Activated T-cell treated with anti-CD3 and anti-CD28 coated beads, Interleukin-2, amount 50 U/mL, for 48 hours (primary cell): ENCODE measurements at regions not wholly inside any gene's neighbourhood (a gene's known extent, or its start where the extent isn't known, plus 50 kb on each side); places are given as distances from the start of the nearest gene placed in this dataset.
"Not testable (repeated sequence)": the region's sequence is repeated elsewhere in the genome, so short reads cannot be mapped to it uniquely, and the experiment has no call there.

ENCODE experiments used
- DNase-seq, 2 experiments: peaks; one replicate each; pipeline ENCODE4 v3.0.0-alpha.2; 2020

DNA sequence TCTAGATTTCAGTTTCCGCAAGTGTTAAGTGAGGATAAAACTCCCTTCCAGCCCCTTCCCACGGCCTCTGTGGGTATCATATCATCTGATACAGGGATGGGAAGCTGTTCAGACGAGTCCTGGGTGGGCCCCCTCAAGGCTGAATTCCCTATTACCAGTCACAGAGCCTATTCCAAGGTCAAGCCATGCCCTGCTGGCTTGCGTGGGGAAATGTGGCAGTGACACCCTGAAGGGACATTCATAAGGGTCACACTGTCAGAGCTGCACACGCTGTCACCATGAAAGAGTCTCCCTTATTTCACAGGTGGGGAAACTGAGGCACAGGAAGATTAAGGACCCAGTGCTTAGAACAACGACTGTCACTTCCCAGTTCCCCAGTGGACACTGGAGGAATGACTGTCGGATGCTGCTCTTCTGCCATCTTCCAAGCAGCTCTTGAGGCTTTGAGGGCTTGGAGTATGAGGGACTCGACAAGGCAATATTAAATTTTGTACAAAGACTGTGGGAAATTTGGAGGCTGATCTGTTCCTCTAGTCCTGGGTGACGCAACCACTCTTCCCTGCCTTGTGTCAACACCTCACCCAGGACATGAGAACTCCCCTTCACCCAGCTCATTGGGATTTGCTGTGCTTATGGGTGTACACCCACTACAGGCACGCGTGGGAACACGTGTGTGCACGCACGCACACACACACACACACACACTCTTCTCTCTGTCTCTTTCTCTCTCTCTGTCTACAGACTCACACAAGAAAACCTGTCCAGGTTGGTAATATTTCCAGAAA, 386.0 kb downstream of the RPS24 start:
- DNase-seq, result no peak

DNA sequence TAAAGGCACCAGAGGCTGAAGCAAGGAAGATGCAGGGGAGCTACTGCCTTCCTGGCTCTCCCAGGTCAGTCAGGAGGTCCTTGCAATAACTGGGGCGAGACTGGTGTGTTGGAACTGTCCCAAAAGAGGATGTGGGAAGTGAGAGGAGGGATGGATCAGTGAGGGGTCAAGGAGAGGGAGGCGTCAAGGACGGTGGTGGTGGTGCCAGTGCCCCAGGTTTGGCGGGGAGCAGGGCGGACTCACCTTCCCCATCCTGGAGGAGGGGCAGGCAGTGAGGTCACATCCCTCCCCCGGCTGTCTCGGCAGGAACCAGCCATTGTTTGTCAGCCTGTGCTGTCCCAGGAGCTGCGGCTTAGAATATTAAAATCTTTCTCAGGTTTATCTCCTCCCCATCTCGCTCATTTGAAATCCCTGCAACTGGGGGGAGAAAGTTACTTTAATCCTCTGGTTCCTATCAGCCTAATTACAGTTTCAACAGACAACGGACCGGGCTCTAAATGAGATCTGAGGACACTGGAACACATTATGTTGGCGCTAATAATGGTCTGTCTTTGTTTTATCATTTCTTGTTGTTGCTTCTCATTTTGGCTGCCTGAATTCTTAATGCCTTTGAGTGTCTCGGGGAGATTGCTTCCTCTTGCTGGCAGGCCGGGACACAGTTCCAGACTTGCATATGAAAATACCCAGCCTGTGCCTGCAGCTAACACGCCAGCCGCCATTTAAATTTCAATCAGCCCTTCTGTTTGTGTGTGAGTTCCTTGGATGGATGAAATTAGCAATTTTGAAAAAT, 387.5 kb downstream of the RPS24 start:
- no peak for DNase-seq

DNA sequence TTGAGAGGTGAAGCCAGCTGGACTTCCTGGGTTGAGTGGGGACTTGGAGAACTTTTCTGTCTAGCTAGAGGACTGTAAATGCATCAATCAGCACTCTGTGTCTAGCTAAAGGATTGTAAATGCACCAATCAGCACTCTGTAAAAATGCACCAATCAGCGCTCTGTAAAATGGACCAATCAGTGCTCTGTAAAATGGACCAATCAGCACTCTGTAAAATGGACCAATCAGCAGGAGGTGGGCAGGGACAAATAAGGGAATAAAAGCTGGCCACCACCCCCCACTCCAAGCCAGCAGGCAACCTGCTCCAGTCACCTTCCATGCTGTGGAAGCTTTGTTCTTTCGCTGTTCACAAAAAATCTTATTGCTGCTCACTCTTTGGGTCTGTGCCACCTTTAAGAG, 390.4 kb downstream of the RPS24 start:
- not testable (repeated sequence) for DNase-seq

DNA sequence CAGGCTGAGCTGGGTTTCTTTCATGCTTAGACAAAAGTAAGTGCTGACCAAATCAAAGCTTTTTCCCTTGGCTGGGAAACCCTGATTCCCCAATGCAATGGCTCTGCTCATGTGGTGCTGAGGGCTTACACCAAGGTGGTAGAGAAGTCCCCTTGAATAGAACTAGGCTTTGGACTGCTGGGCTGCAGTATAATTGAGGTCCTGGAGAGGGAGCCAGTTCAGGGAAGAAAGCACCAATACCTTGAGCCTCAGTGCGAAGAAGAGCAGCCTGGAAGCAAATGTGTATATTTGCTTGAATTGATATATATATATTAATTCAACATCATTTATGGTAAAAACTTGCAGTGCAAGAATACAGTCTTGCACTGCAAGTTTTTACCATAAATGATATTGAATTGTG, 391.1 kb downstream of the RPS24 start:
- no peak for DNase-seq

DNA sequence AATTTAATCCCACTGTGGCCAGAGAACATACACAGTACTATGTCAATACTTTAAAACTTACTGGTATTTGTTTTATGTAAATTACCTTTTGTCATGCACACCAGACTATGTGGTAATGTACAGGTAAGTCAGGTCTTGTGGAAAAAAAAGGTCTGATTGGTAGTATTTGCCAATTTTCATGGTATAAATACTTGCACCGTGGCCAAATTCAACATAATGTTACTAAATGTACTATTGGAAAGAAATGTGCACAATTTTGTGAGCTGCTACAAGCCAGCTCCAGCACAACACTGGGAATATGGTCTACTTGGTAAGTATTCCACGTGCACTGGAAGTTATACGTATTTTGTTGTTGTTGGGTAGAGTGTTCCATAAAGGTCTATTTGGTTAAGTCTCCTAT, 392.5 kb downstream of the RPS24 start:
- no peak for DNase-seq

DNA sequence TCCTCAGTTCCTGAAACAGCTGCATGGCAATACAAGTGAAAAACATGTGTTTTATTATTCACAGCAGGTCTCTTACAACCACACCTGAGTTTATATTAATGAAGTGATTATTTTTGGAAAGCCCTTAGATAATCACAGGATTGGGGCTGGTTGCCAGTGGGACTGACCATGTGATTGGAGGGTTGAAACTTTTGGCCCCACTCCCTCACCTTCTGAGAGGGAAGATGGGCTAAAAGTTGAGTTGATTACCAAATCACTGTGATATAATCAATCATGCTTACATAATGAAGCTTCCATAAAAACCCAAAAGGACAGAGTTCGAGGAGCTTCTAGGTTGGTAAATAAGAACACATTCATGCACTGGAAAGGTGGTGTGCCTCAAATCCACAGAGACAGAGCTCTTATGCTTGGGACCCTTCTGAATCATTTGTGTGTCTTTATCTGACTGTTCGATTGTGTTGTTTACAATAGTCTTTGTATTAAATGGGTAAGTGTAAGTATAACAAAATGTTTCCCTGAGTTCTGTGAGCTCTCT, 393.9 kb downstream of the RPS24 start:
- DNase-seq, result no peak

DNA sequence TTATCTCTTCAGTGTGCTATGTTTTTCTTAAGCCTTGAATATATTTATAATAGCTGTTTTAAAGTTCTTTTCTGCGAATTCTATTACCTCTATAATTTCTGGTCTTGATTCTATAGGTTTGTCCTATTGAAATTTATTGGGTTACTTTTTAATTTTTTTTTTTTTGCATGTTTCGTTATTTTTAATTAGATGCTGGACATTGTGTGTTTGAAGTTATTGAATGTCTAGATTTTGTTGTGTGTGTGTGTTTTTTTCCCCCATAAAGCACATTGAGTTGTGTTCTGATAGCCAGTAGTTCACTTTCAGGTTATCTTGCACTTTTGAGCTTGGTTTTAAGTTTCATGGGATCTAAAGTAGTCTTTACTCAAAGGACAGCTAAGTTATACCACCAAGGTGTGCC, 394.9 kb downstream of the RPS24 start:
- DNase-seq, result no peak

DNA sequence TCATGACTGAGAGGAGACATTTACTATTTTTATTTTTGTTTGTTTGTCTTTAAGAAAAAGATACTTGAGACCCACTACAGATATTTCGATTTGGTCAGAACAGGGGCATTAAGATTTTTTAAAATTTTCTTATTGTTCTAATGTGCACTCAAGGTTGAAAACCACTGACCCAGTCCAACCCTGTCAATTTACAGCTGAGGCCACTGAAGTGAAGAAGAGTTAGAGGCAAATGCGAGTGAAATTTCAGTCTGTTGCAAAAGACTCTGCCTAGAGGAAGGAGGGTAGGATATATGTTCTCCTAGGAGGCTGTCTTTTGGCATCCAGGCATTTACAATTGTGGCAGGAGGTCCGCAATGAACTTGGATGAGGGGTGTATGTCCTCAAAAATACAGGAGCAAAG, 396.3 kb downstream of the RPS24 start:
- DNase-seq, result no peak

DNA sequence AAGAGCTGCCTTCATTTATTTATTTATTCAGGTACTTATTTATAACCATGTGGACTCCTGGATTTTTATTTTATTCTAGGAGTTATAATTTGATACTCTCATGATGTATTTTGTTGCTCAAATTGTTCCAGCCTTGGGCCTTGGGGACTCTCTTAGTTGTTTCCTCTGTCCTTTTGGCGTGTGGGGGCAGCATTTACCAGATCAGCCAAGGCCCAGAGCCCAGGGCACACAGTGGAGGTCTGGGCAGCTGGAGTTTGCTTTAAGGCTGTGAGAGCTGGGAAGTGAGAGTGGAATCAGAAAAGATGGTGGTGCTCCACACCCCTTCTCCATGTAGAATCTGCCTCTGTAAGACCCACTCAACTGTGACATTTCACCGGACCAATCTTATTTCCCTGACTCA, 398.9 kb downstream of the RPS24 start:
- no peak for DNase-seq

DNA sequence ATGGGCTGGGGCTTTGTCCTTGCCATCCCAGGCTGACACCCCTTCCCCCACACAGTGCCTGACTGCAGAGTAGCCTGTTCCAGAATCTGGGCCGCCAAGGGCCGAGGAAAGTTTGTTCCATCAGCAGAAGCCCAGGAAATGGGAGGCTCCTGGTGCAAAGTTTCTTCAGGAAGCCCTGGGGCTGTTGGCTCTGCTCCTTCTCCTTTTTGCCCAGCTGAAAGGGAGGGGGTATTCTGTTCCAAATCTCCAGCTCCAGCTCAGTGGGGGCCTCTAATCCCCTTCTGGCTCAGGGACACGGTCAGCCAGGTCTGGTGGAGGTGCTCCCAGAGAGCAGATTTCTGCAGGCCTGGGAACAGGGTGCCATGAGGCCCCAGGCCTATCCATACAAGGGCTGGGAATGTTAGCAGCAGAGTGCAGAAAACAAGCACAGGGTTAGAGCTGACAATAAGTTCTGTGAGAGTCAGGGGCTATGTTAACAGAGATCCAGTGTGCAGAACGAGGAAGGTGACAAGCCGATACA, 399.5 kb downstream of the RPS24 start:
- DNase-seq, result no peak

DNA sequence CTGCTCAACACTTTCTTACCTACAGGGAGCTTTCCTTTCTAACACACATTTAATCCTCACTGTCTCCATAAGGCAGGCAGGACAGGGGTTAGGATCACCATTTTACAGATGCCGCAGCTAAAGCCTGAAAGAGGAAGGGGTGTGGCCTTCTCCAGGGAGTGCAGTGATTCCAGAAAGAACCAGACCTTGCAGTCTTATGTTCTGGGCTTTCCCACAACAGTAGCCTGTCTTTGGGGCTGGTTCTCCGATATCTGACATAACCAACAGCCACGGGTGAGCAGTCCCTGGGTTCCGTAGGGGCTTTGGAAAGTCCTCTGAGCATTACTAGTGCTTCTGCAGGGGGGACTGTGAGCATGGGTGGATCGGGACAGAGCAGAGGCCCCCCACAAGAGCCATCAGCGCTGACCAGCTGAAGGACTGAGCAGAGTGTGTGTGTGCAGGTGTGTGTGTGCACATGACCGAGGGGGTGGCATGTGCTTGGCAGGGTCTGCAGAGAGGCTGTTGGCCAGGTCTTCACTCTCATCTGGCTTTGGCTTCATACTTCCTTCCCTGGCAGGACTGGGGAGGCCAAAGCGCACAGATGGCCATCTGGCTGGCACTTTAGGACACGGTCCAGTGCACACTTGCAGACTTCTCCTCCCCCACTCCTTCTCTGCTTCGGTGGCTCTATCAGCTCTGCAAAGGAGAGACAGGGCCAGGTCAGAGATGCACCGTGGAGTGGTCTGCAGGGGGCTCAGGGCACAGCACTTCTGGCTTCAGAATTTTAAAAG, 400.3 kb downstream of the RPS24 start:
- DNase-seq, result no peak

DNA sequence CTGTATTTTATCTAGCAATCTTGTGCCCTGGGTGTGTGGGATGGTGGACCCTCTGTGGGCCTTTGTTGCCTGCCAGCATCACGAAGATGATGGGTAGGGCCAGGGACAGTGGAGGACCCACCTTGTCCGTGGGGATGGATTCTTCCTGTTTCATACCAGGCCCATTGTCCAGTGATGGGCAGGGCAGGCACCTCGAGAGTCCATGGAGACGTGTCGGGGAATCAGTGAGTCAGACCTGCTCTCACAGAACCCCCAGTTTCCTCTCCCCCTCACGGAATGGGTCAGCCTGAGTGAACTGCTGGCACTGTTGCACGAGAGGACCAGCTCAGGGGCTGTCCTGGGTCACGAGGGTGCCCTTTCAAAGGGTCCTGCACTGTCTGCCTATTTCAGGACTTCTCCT, 401.2 kb downstream of the RPS24 start:
- no peak for DNase-seq

DNA sequence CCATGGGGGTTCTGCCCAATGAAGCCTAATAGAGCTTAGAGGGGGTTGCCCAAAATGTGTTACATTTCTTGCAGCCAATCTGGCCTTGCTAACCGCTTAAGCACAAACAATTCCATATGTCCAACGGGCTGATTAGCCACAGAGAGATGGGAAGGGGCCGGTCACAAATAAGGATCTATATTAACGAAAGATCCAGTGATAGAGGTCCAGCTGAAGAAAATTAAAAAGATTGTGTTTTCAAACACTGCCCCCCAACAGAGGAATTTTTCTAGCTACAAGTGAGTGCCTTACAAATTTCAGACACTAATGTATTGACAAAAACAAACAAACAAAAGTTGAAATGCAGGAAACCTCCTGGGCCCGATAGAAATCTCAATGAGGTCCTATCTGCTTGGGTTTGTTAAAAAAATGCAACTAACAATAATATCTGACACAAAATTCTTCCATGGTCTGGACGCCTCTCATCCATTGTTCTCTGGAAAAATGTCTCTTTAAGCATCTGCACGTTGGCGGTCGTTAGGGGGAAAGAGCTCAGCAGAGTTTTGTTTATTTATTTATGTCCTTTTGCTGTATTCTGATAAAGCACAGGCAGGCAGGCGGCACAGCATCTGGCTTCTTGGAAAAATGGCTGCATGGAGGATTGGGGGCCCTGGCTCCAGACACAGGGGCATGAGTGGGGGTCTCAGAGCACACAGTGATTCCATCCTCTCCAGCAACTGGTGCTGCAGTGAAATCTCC, 402.0 kb downstream of the RPS24 start:
- DNase-seq, result no peak

DNA sequence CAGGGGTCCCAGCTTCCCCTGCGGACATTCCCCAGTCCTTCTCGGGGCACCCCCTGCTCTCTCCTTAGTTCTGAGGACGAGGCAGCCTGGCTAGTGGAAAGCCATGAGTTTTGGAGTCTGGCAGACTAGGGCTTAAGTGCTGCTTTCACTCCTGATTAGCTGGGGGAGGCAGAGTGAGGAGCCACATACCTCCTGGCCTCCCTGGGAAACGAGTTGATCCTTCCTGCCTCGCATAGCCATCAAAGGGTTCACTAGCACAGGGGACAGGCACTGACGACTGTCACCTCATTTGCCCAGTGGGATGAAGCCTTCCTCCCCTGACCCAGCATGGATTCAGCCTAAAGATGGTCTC, 402.5 kb downstream of the RPS24 start:
- DNase-seq, result no peak

DNA sequence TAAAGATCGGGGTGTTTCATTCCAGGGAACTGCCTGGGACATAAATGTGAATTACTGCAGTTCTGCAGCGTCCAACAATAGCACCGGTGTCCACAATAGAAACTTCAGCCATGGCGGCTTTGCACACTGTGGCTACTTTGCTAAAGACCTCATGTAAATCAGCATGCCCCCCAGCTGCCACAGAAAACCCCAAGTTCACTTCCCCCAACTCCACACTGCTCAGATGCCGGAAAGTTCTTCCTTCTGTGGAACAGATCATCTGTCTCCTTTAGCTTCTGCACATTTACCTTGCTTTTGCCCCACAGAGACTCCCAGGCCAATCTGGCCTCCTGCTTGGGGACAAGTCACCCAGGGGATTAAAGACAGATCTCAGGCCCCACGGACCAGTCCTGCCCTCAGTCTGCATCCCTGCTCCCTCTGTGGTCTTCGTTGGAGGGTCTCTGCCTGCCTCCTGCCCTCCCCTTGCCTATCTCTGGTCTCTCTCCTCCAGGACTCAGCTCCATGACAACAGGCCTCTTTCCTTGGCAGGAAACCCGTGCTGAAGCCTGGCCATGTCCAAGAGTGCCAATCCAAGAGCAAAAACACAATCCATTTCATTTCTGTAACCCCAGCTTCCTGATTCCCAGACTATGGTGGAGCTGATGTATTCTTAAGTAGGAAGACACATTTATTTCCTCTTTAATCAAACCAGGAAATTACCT, 403.2 kb downstream of the RPS24 start:
- DNase-seq, result no peak

DNA sequence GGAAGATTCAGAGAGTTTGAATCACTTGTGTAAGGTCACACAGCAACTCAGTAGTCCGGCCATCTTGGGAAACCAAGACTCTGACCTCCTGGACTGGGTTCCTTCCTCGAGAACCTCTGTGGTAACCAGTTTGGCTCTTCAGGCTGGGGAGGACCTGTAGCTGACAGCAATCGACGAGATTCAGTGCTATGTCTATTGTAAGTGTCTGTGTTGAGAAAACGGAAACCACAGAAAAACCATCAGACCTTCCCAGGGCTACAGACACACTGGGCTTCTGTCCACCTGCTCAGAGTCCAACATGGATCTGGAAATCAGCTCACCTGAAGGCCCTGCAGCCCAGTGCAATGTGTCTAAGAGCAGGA, 403.7 kb downstream of the RPS24 start:
- no peak for DNase-seq

DNA sequence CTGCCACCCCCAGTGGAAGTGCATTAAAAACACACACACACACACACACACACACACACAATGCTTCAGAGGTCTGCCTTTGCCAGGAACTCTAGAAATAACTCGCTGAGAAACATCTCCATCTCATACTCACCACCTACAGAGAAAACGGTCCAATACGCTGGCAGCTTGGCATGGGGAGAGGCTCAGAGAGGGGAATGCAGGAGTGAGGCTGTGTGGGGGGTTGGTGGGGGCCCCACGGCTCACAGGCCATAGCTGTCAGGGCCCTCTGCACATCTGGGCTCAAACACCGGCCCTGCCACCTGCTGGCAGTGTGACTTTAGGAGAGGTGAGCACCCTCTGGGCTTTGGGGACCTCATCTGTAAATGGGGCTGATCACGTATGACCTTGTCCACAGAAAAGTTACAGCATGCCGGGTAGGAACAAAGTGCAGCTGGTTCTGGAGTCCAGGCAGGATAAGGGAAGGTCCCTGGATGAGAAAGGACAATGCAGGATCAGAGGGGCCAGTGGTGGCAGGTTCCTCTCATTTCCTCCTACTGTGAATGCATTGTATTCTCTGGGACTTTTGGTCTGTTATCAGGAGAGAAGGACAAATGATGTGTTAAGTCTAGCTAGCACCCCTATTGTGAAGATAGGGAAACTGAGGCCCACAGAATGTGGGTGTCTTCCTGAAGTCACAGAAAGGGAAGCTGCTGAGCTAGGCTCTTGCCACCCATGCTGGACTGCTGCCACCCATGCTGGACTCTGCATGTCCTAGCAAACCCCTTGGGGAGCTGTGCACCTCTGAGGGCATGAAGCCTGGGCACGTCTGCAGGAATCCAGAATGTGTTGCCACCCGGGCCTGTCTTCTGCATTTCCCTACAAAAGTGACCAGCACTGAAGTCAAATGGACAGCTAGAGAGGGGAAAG, 404.6 kb downstream of the RPS24 start:
- no peak for DNase-seq

DNA sequence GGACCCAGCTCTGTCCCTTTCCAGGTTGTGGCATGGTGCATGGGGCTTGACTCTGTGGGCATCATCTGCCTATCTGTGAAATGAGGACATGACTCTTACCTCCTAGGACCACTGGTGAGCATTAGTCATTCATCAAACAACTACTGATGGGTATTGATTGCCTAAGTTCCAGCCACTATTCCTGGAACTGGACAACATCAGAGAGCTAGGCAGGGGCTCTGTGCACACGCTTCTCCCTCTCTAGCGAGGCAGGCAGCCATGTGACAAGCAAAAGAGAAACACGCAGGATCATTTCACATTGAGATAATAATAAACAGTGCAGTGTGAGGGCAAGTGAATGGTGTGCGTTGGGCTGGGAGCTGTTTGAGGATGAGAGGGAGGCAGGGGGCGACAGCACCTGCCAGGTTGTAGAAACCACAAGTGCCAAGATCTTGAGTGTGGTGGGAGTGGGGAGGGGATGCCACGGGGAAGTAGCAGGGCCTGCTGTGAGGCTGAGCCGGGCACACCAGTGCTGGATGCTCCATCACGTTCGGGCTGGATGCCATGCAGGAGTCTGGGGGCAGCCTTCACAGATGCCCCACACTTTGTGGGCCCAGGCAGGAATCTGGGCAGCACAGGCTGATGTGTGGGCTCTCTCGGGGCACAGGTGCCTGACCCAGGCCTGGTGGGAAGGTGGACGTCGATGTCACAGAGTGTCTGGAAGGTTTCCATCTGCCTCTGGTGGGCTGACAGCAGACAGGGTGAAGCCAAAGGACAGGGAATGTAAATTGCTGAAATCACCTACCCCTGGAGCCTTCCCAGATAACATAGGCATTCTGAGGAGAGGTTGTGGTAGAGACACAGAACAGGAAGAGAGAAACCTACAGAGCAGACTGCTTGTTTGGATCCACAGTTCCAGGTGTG, 405.5 kb downstream of the RPS24 start:
- DNase-seq, result no peak

DNA sequence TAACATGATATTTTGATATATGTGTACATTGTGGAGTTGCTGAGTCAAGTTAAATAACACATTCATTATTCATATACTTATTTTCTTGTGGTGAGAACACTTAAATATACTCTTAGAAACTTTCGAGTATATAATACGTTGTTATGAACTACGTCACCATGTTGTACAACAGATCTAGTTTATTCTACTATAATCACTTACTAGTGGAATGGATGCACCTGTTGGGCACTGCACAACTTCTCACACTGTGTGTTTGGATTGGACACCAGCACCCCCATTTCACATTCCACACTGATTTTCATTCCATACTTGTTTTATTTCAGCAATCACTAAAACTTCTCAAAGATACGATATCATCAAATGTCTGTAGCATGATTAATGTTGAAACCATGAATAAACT, 407.3 kb downstream of the RPS24 start:
- DNase-seq, result no peak

DNA sequence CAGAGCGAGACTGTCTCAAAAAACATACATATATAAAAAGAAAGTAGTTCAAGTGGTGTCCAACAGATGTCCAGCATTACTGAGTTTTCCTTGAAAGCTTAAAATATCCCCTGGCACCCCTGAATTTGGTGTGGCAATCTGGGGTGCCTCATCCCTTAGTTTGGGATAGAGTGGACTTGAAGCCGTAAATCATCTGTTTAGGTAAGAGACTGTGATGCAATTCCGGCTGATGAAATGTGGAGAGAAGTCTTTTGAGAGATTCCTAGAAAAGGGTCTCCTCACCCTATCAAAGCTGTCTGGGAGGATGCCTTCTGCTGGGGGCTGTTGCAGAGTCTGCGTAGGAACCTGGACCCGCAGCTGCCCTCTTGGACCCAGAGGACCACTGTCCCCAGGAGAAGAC, 408.0 kb downstream of the RPS24 start:
- no peak for DNase-seq
